ENCODE measurements at regions not wholly inside any gene's neighbourhood (a gene's known extent, or its start where the extent isn't known, plus 50 kb on each side); places are given as distances from the start of the nearest gene placed in this dataset.

- TF ChIP-seq YY1 (IDR thresholded peaks at IDR 0.05; ENCODE audit: borderline replicate concordance in 1 of 3, control insufficient read depth in 1 of 3, extremely low read depth in 1 of 3, insufficient read depth in 3 of 3, insufficient read length in 1 of 3, insufficient replicate concordance in 2 of 3, low read depth in 1 of 3, low read length in 2 of 3) (peak in 1 of 3 experiments; percentile 50), BACH1 (tag; IDR thresholded peaks at IDR 0.05) (peak; percentile 27; the same call in 1 of the 2 replicates), SP1 (CRISPR knock-in tag; IDR thresholded peaks at IDR 0.05) (no peak), WHSC1 (IDR thresholded peaks at IDR 0.05; ENCODE audit: low read length) (no peak), JUND (IDR thresholded peaks at IDR 0.05; ENCODE audit: borderline replicate concordance, low read depth, low read length) (no peak), JUND (tag; IDR thresholded peaks at IDR 0.05; ENCODE audit: borderline replicate concordance, low read depth, low read length) (no peak), NR2C1 (IDR thresholded peaks at IDR 0.05) (no peak), NR2C1 (tag; IDR thresholded peaks at IDR 0.05) (0 out of 2 replicates have a peak, but pooled peaks have one; percentile 36), ADNP (tag; IDR thresholded peaks at IDR 0.05) (no peak), DDX20 (tag; IDR thresholded peaks at IDR 0.05; ENCODE audit: low read depth) (0 out of 2 replicates have a peak, but pooled peaks have one; percentile 9), SMAD4 (CRISPR knock-in tag; conservative IDR thresholded peaks at IDR 0.05) (peak; percentile 37; the same call in 1 of the 2 replicates), POLR3G (IDR thresholded peaks at IDR 0.05; ENCODE audit: extremely low read depth, insufficient read length, insufficient replicate concordance) (no peak)
These were observed 90.4 kb downstream of the TNFAIP3 start (continued) for GRCh38 chr6:137957471-137957870.

Data from K562 (cell line).